ENCODE measurements at regions not wholly inside any gene's neighbourhood (a gene's known extent, or its start where the extent isn't known, plus 50 kb on each side); places are given as distances from the start of the nearest gene placed in this dataset.
"Not testable (repeated sequence)": the region's sequence is repeated elsewhere in the genome, so short reads cannot be mapped to it uniquely, and the experiment has no call there.

DNA sequence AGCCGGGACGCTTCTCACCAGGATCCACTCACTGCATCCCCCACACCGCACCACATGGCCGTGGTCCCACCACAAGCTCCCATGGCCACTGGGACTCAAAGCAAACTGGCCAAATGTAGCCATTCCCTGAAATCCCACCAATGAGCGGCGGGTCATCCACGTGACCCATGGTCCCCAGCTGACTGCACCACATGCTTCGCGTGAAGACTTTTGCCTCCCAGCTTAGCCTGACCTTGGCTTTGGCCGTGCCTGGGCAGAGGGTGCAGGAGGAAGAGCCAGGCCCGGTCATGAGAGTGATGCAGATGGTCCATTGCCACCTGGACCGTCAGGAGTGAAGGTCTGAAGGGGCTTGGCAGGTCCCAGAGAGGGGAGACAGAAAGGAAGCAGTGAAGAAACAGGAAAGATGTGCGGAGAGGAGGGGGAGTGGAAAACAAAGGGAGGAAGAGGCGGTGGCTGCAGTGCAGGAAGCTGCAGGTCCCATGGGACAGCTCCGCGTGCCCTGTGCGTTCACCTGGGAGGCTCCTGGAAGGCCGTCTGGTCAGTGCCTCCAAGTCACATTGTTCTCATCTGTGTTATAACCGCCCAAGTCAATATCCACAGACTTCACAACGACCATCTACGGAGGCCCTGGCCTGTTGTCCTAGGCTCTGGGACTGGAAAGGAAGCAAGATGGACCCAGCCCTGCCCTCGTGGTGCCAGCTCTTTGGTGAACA lies 167.8 kb upstream of the AJAP1 start:
- 82 to 90% methylated on average over 22 of the region's 22 CpGs for WGBS, 2 donors
- H3K4me3 ChIP-seq (ENCODE audit: low read depth, poor library complexity, severe bottlenecking) = no peak overlapping the region
- intact Hi-C loops (cut with DNase I; ENCODE audit: low total_unique reads) = no loop called here
- DNase-seq (ENCODE audit: low spot score in 2 of 2) = no peak
- TF ChIP-seq CTCF (IDR thresholded peaks at IDR 0.05) (no peak), POLR2A (IDR thresholded peaks at IDR 0.05) (no peak)

- WGBS, 2 donors = 60 to 63% methylated on average over 7 of the region's 7 CpGs
- intact Hi-C loops (cut with DNase I; ENCODE audit: low total_unique reads) = no loop called here
- H3K4me3 ChIP-seq (ENCODE audit: low read depth, poor library complexity, severe bottlenecking) = no peak overlapping the region
- no peak for DNase-seq (ENCODE audit: low spot score in 2 of 2)
- TF ChIP-seq CTCF (IDR thresholded peaks at IDR 0.05) = no peak
- TF ChIP-seq POLR2A (IDR thresholded peaks at IDR 0.05) = no peak
These were observed 166.4 kb upstream of the AJAP1 start for GRCh38 chr1:4488018-4488417.

GRCh38 chr1:4489486-4489885 lies 164.9 kb upstream of the AJAP1 start:
- H3K4me3 ChIP-seq (ENCODE audit: low read depth, poor library complexity, severe bottlenecking) = no peak overlapping the region
- WGBS, 2 donors = 63 to 67% methylated on average over 7 of the region's 7 CpGs
- intact Hi-C loops (cut with DNase I; ENCODE audit: low total_unique reads) = no loop called here
- TF ChIP-seq CTCF (IDR thresholded peaks at IDR 0.05) (no peak), POLR2A (IDR thresholded peaks at IDR 0.05) (no peak)
- DNase-seq (ENCODE audit: low spot score in 2 of 2) = no peak

- DNase-seq (ENCODE audit: low spot score in 2 of 2); H3K4me3 ChIP-seq (ENCODE audit: low read depth, poor library complexity, severe bottlenecking); intact Hi-C loops (cut with DNase I; ENCODE audit: low total_unique reads): not testable (repeated sequence)
These were observed 164.4 kb upstream of the AJAP1 start for GRCh38 chr1:4489992-4490391.

DNA sequence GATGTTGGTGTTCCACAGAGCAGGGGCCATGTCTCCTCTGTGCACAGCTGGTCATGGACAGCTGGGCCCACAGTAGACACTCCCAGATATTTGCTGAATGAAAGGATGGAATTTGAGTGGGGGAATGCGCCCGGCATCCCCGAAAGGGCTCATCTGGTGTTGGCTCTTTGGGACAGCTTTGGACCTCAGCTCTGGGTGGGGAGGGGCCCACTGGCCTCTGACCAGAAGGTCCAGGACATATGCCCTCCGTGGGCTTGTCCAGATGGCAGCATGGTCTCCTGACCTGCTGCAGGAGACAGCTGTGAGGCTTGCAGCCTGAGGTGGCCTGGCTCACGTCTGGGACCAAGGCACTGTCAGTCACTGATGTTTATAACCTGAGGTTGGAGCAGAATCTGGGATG lies 160.4 kb upstream of the AJAP1 start:
- WGBS, 2 donors = 75 to 82% methylated on average over 5 of the region's 5 CpGs
- intact Hi-C loops (cut with DNase I; ENCODE audit: low total_unique reads) = no loop called here
- TF ChIP-seq POLR2A (IDR thresholded peaks at IDR 0.05) (no peak), CTCF (IDR thresholded peaks at IDR 0.05) (no peak)
- no peak overlapping the region for H3K4me3 ChIP-seq (ENCODE audit: low read depth, poor library complexity, severe bottlenecking)
- no peak for DNase-seq (ENCODE audit: low spot score in 2 of 2)

DNA sequence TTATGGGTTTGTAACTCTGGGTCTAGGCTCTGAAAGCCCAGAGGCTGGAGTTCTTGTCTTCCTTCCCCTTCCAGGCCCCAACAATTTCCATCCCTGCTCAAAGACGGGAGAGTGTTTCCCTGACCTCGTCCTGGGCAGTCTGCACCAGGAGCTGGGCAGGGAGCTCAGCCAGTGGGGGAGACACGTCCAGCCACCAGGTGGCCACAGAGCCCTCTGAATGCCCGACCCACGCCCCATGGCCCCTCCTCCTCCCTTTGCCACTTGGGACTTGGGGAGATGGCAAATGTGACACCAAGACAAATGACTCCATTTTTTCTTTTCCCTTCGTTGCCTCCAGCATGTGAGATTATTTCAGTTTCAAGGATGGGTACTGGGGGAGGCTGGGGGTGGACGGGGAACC lies 159.9 kb upstream of the AJAP1 start:
- WGBS, 2 donors = 37 to 47% methylated on average over 7 of the region's 7 CpGs
- no peak for DNase-seq (ENCODE audit: low spot score in 2 of 2)

More for the DNA sequence above, 159.9 kb upstream of the AJAP1 start:
- TF ChIP-seq CTCF (IDR thresholded peaks at IDR 0.05) (no peak), POLR2A (IDR thresholded peaks at IDR 0.05) (no peak)
- intact Hi-C loops (cut with DNase I; ENCODE audit: low total_unique reads) = no loop called here
- no peak overlapping the region for H3K4me3 ChIP-seq (ENCODE audit: low read depth, poor library complexity, severe bottlenecking)
